GM23338 (cell line): ENCODE measurements at regions not wholly inside any gene's neighbourhood (a gene's known extent, or its start where the extent isn't known, plus 50 kb on each side); places are given as distances from the start of the nearest gene placed in this dataset.

Experiments
- CREB1 ChIP-seq: fragments of 250-450 bp; sonication (Bioruptor Pico); IDR thresholded peaks from 2 replicates; pipeline ENCODE4 v1.5.0; 2020; ENCODE audit warnings: low read depth, mild to moderate bottlenecking, moderate library complexity
- EZH2 ChIP-seq: fragments of 200-600 bp; sonication (generic); IDR thresholded peaks from one replicate; pipeline ENCODE4 v1.8.0; 2017; ENCODE audit warnings: antibody characterized with exemption, mild to moderate bottlenecking, low read depth; ENCODE audit not compliant: unreplicated experiment
- EZH2phosphoT487 ChIP-seq: fragments of 200-600 bp; sonication (generic); IDR thresholded peaks from one replicate; pipeline ENCODE4 v1.8.1; 2018; ENCODE audit warnings: antibody characterized with exemption; ENCODE audit not compliant: unreplicated experiment
- JUNB ChIP-seq: IDR thresholded peaks from one replicate; pipeline ENCODE4 v1.6.1; 2016; ENCODE audit warnings: antibody characterized with exemption; ENCODE audit not compliant: unreplicated experiment
- POLR2AphosphoS5 ChIP-seq: IDR thresholded peaks from 2 replicates; pipeline ENCODE4 v1.6.1; 2016; ENCODE audit warnings: antibody characterized with exemption, low read depth
- STAT1 ChIP-seq: IDR thresholded peaks from one replicate; pipeline ENCODE4 v1.6.1; 2016; ENCODE audit warnings: antibody characterized with exemption; ENCODE audit not compliant: unreplicated experiment
- ZNF331 ChIP-seq: fragments of 250-450 bp; sonication (Bioruptor Pico); IDR thresholded peaks from 2 replicates; pipeline ENCODE4 v1.5.0; 2020; ENCODE audit warnings: low read depth, mild to moderate bottlenecking, moderate library complexity
- TF ChIP-seq, protein P1 (sequence below), 2 experiments: fragments of 200-600 bp in 1 of 2; sonication (generic) in 1 of 2; conservative IDR thresholded peaks; 2 replicates each; pipeline versions ENCODE4 v1.5.1 to v1.6.1; 2016 to 2017; ENCODE audit warnings: antibody characterized with exemption in 2 of 2, low read depth in 2 of 2, mild to moderate bottlenecking in 2 of 2, moderate library complexity in 1 of 2
- TF ChIP-seq, protein P2 (sequence below): IDR thresholded peaks from one replicate; pipeline ENCODE4 v1.6.1; 2018; ENCODE audit warnings: antibody characterized with exemption; ENCODE audit not compliant: unreplicated experiment
- TF ChIP-seq, protein P3 (sequence below): fragments of 250-450 bp; sonication (Bioruptor Pico); IDR thresholded peaks from 2 replicates; pipeline ENCODE4 v1.5.0; 2020; ENCODE audit warnings: mild to moderate bottlenecking, moderate library complexity

DNA sequence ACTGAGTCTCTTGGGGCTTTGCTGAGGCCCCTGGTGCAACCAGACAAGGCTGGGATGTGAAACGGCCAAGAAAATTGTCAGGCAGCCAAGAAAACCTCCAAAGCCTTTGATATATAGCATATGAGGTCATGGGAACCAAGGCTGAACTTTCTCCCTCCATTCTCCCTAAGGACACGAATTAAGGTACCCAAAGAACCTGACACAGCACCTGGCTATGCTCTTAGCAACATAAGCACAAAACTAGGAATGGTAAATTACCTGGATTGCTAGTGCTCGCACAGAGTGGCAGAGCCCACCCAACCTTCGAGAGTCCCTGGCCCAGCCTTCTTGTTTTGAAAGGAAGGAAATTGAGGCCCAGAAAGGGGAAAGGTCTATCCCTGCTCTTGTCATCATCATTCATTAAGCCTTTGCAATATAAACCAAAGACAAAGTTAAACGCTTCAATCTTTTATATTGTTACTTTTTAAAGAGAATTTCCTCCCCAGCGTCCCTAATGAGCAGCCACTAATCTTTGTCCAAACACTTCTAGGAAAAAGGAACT, 220.0 kb upstream of the NR4A3 start:
- TF ChIP-seq, protein P1, sequence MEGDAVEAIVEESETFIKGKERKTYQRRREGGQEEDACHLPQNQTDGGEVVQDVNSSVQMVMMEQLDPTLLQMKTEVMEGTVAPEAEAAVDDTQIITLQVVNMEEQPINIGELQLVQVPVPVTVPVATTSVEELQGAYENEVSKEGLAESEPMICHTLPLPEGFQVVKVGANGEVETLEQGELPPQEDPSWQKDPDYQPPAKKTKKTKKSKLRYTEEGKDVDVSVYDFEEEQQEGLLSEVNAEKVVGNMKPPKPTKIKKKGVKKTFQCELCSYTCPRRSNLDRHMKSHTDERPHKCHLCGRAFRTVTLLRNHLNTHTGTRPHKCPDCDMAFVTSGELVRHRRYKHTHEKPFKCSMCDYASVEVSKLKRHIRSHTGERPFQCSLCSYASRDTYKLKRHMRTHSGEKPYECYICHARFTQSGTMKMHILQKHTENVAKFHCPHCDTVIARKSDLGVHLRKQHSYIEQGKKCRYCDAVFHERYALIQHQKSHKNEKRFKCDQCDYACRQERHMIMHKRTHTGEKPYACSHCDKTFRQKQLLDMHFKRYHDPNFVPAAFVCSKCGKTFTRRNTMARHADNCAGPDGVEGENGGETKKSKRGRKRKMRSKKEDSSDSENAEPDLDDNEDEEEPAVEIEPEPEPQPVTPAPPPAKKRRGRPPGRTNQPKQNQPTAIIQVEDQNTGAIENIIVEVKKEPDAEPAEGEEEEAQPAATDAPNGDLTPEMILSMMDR (conservative IDR thresholded peaks at IDR 0.05; ENCODE audit: low read depth in 2 of 2): no peak
- TF ChIP-seq EZH2: no peak
- no peak for TF ChIP-seq CREB1 (CRISPR knock-in tag)
- TF ChIP-seq, protein P2, sequence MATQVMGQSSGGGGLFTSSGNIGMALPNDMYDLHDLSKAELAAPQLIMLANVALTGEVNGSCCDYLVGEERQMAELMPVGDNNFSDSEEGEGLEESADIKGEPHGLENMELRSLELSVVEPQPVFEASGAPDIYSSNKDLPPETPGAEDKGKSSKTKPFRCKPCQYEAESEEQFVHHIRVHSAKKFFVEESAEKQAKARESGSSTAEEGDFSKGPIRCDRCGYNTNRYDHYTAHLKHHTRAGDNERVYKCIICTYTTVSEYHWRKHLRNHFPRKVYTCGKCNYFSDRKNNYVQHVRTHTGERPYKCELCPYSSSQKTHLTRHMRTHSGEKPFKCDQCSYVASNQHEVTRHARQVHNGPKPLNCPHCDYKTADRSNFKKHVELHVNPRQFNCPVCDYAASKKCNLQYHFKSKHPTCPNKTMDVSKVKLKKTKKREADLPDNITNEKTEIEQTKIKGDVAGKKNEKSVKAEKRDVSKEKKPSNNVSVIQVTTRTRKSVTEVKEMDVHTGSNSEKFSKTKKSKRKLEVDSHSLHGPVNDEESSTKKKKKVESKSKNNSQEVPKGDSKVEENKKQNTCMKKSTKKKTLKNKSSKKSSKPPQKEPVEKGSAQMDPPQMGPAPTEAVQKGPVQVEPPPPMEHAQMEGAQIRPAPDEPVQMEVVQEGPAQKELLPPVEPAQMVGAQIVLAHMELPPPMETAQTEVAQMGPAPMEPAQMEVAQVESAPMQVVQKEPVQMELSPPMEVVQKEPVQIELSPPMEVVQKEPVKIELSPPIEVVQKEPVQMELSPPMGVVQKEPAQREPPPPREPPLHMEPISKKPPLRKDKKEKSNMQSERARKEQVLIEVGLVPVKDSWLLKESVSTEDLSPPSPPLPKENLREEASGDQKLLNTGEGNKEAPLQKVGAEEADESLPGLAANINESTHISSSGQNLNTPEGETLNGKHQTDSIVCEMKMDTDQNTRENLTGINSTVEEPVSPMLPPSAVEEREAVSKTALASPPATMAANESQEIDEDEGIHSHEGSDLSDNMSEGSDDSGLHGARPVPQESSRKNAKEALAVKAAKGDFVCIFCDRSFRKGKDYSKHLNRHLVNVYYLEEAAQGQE: no peak
- TF ChIP-seq POLR2AphosphoS5: no peak
- TF ChIP-seq, protein P3, sequence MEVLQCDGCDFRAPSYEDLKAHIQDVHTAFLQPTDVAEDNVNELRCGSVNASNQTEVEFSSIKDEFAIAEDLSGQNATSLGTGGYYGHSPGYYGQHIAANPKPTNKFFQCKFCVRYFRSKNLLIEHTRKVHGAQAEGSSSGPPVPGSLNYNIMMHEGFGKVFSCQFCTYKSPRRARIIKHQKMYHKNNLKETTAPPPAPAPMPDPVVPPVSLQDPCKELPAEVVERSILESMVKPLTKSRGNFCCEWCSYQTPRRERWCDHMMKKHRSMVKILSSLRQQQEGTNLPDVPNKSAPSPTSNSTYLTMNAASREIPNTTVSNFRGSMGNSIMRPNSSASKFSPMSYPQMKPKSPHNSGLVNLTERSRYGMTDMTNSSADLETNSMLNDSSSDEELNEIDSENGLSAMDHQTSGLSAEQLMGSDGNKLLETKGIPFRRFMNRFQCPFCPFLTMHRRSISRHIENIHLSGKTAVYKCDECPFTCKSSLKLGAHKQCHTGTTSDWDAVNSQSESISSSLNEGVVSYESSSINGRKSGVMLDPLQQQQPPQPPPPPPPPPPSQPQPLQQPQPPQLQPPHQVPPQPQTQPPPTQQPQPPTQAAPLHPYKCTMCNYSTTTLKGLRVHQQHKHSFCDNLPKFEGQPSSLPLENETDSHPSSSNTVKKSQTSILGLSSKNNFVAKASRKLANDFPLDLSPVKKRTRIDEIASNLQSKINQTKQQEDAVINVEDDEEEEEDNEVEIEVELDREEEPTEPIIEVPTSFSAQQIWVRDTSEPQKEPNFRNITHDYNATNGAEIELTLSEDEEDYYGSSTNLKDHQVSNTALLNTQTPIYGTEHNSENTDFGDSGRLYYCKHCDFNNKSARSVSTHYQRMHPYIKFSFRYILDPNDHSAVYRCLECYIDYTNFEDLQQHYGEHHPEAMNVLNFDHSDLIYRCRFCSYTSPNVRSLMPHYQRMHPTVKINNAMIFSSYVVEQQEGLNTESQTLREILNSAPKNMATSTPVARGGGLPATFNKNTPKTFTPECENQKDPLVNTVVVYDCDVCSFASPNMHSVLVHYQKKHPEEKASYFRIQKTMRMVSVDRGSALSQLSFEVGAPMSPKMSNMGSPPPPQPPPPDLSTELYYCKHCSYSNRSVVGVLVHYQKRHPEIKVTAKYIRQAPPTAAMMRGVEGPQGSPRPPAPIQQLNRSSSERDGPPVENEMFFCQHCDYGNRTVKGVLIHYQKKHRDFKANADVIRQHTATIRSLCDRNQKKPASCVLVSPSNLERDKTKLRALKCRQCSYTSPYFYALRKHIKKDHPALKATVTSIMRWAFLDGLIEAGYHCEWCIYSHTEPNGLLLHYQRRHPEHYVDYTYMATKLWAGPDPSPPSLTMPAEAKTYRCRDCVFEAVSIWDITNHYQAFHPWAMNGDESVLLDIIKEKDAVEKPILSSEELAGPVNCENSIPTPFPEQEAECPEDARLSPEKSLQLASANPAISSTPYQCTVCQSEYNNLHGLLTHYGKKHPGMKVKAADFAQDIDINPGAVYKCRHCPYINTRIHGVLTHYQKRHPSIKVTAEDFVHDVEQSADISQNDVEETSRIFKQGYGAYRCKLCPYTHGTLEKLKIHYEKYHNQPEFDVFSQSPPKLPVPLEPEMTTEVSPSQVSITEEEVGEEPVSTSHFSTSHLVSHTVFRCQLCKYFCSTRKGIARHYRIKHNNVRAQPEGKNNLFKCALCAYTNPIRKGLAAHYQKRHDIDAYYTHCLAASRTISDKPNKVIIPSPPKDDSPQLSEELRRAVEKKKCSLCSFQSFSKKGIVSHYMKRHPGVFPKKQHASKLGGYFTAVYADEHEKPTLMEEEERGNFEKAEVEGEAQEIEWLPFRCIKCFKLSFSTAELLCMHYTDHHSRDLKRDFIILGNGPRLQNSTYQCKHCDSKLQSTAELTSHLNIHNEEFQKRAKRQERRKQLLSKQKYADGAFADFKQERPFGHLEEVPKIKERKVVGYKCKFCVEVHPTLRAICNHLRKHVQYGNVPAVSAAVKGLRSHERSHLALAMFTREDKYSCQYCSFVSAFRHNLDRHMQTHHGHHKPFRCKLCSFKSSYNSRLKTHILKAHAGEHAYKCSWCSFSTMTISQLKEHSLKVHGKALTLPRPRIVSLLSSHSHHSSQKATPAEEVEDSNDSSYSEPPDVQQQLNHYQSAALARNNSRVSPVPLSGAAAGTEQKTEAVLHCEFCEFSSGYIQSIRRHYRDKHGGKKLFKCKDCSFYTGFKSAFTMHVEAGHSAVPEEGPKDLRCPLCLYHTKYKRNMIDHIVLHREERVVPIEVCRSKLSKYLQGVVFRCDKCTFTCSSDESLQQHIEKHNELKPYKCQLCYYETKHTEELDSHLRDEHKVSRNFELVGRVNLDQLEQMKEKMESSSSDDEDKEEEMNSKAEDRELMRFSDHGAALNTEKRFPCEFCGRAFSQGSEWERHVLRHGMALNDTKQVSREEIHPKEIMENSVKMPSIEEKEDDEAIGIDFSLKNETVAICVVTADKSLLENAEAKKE: no peak
- no peak for TF ChIP-seq JUNB
- no peak for TF ChIP-seq EZH2phosphoT487
- no peak for TF ChIP-seq ZNF331 (CRISPR knock-in tag)
- TF ChIP-seq STAT1: no peak
